ENCODE measurements at regions not wholly inside any gene's neighbourhood (a gene's known extent, or its start where the extent isn't known, plus 50 kb on each side); places are given as distances from the start of the nearest gene placed in this dataset.

DNA sequence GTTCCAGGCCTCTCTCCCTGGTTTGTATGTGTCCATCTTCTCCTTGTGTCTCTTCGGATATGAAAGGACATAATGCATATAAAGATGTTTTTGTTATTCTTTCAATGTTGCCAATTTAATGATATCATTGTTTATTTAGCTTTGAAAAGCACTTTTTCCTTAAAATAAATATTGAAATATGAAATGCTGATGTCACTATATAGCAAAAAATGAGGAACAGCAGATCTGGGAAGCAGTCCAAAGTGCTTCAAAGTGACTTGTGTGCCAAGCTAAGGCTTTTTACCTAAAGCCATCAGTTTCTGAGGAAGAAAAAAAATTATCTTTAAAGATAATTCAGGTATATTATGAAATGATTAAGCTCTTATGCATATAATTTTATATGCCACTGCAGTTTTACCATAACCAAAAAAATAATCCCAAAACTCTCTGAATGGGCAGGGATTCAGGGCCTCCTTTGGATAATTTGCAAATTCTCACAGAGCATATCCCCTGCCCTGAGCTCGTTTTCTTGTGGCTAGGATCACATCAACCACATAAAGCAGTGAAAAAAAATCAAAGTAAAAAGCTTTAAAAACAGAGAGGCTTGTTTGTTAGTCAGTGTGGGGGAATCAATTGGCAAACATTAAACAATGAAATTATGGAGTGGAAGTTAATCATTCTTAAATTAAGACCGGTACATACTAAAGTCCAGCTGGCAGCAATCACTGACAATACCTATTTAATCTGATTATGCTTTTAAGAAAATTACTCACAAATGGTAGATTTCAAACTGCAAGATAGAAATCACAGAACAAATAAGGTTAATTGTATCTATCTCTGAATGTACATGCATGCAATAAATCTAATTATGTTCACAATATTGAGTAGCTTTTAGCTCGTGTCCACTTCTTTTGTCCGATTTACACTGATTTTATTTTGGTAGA lies 1027.9 kb upstream of the ADGRB3 start:
- Mint-ChIP-seq H3K9me3 (ENCODE audit: low read depth) (no peaks in the 10 kb centered on the region), H3K4me1 (ENCODE audit: low read depth) (peaks cover 14% of the 10 kb centered on the region), H3K4me3 (ENCODE audit: unreplicated experiment) (no peak overlapping the region), H3K27me3 (ENCODE audit: low read depth) (no peaks in the 10 kb centered on the region), H3K27ac (ENCODE audit: unreplicated experiment) (no peak overlapping the region), H3K36me3 (ENCODE audit: low read depth) (no peaks in the 10 kb centered on the region)
- TF ChIP-seq, protein P1, sequence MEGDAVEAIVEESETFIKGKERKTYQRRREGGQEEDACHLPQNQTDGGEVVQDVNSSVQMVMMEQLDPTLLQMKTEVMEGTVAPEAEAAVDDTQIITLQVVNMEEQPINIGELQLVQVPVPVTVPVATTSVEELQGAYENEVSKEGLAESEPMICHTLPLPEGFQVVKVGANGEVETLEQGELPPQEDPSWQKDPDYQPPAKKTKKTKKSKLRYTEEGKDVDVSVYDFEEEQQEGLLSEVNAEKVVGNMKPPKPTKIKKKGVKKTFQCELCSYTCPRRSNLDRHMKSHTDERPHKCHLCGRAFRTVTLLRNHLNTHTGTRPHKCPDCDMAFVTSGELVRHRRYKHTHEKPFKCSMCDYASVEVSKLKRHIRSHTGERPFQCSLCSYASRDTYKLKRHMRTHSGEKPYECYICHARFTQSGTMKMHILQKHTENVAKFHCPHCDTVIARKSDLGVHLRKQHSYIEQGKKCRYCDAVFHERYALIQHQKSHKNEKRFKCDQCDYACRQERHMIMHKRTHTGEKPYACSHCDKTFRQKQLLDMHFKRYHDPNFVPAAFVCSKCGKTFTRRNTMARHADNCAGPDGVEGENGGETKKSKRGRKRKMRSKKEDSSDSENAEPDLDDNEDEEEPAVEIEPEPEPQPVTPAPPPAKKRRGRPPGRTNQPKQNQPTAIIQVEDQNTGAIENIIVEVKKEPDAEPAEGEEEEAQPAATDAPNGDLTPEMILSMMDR (IDR thresholded peaks at IDR 0.05): no peak
- DNase-seq (ENCODE audit: low spot score): no peak

DNA sequence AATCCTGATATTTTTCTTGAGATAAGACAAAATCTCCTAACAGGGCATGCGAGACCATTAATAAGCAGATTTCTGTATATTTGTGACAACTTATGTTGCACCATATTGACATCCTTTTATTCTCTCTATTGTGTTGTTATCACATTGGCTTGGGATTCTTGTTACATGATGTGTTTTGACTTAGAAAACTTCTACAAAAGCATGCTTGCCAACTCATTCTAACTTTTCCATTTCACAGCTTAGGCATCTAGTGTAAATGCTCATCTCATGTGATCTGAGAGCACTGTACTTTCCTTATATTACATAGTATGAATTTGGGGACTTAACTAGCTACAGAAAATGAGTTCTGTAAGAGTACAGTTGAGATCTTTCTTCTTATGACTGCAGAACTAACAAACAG lies 1040.7 kb upstream of the ADGRB3 start:
- no peak for DNase-seq (ENCODE audit: low spot score)
- H3K36me3 Mint-ChIP-seq (ENCODE audit: low read depth): no peaks in the 10 kb centered on the region
- H3K4me3 Mint-ChIP-seq (ENCODE audit: unreplicated experiment): no peak overlapping the region
- peaks cover 7% of the 10 kb centered on the region for H3K4me1 Mint-ChIP-seq (ENCODE audit: low read depth)
- TF ChIP-seq, protein P1 (IDR thresholded peaks at IDR 0.05): no peak
- H3K27ac Mint-ChIP-seq (ENCODE audit: unreplicated experiment): no peak overlapping the region
- no peaks in the 10 kb centered on the region for H3K9me3 Mint-ChIP-seq (ENCODE audit: low read depth)
- no peaks in the 10 kb centered on the region for H3K27me3 Mint-ChIP-seq (ENCODE audit: low read depth)

DNA sequence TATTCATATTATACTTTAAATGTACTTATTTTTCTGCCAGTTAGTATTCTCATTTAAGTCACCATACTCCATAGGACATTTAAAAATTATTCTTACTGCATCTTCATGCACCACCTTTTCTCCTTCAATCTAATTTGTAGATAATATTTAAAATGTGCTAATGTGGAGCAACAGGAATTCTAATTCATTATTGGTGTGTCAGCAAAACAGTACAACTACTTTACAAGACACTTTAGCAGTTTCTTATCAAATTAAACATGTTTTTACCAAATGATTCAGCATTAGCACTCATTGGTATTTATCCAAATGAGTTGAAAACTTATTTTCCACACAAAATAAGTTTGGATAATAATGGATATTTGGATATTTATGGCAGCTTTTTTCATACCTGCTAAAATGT lies 1041.8 kb upstream of the ADGRB3 start:
- DNase-seq (ENCODE audit: low spot score): no peak
- Mint-ChIP-seq H3K27ac (ENCODE audit: unreplicated experiment) (no peak overlapping the region), H3K36me3 (ENCODE audit: low read depth) (no peaks in the 10 kb centered on the region), H3K4me1 (ENCODE audit: low read depth) (peaks cover 7% of the 10 kb centered on the region), H3K27me3 (ENCODE audit: low read depth) (no peaks in the 10 kb centered on the region), H3K4me3 (ENCODE audit: unreplicated experiment) (no peak overlapping the region), H3K9me3 (ENCODE audit: low read depth) (no peaks in the 10 kb centered on the region)
- TF ChIP-seq, protein P1 (IDR thresholded peaks at IDR 0.05): no peak

DNA sequence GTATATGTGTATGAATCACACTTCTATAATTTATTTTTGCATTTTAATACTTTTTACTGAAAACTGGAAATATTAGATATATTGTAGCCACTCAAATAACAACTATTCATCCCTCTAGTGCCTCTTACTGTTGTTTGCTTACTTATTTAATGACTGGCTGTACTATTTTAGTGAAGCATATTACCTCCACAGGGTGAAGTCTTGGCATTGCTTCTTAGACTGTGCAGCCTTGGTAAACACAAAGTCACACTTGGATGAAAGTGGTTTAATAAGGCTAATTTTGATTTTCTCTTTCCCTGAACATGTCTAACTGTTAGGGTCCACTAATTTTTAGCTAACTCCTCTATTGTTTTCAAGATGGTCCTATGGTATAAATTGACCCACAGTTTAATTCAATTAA lies 1043.2 kb upstream of the ADGRB3 start:
- Mint-ChIP-seq H3K4me1 (ENCODE audit: low read depth) (peaks cover 7% of the 10 kb centered on the region), H3K9me3 (ENCODE audit: low read depth) (peaks cover 6% of the 10 kb centered on the region), H3K27me3 (ENCODE audit: low read depth) (no peaks in the 10 kb centered on the region), H3K27ac (ENCODE audit: unreplicated experiment) (no peak overlapping the region), H3K4me3 (ENCODE audit: unreplicated experiment) (no peak overlapping the region), H3K36me3 (ENCODE audit: low read depth) (no peaks in the 10 kb centered on the region)
- TF ChIP-seq, protein P1 (IDR thresholded peaks at IDR 0.05): no peak
- no peak for DNase-seq (ENCODE audit: low spot score)

DNA sequence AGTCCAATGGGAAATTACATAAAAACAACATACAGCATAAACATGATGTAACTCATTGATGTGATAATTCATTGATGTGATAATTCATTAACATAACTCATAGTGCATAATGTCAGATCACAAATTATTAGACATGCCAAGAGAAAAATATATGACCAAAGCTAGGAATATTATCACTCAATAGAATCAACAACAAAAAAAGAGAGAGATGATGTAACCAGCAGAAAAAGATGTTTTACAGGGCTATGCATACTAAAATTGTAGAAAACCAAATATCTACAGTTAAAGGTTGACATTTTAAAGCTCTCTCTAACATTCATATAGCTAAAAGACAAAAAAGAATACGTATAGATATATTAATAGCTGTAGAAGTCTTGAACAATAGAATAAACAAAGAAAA lies 1067.2 kb upstream of the ADGRB3 start:
- Mint-ChIP-seq H3K4me1 (ENCODE audit: low read depth) (no peaks in the 10 kb centered on the region), H3K9me3 (ENCODE audit: low read depth) (peaks cover 11% of the 10 kb centered on the region), H3K4me3 (ENCODE audit: unreplicated experiment) (no peak overlapping the region), H3K27ac (ENCODE audit: unreplicated experiment) (no peak overlapping the region), H3K27me3 (ENCODE audit: low read depth) (no peaks in the 10 kb centered on the region), H3K36me3 (ENCODE audit: low read depth) (no peaks in the 10 kb centered on the region)
- TF ChIP-seq, protein P1 (IDR thresholded peaks at IDR 0.05): no peak
- DNase-seq (ENCODE audit: low spot score): no peak
